ENCODE measurements at regions not wholly inside any gene's neighbourhood (a gene's known extent, or its start where the extent isn't known, plus 50 kb on each side); places are given as distances from the start of the nearest gene placed in this dataset.

DNA sequence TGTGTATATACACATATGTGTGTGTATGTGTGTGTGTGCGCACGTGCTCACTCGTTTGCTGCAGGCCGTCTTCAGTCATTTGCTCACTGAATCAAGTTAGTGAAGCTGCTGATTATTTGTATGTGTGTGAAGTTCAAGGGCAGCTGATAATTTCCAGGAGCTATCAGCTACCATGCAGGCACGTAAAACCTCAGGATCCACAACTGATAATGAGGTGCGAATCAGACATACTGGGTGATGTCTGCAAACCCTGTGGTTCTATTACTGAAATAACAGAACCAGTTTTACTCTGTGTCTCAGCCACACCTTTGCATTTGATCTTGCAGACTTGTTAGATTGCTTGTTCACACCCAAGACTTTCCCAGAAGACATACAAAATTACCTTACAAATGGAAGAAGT, 257.6 kb downstream of the TAF11L14 start:
- H3K27ac Mint-ChIP-seq (ENCODE audit: unreplicated experiment), result no peak overlapping the region
- H3K4me1 Mint-ChIP-seq (ENCODE audit: low read depth, unreplicated experiment), result peaks cover 2% of the 10 kb centered on the region
- peaks cover 2% of the 10 kb centered on the region for H3K36me3 Mint-ChIP-seq (ENCODE audit: unreplicated experiment)
- no peaks in the 10 kb centered on the region for H3K9me3 Mint-ChIP-seq (ENCODE audit: unreplicated experiment)
- no peaks in the 10 kb centered on the region for H3K27me3 Mint-ChIP-seq (ENCODE audit: unreplicated experiment)
- no peak overlapping the region for H3K4me3 Mint-ChIP-seq (ENCODE audit: unreplicated experiment)
- DNase-seq, result no peak
- TF ChIP-seq CTCF (IDR thresholded peaks at IDR 0.05; ENCODE audit: partially characterized antibody, unreplicated experiment), result no peak

- Mint-ChIP-seq H3K27ac (ENCODE audit: unreplicated experiment) (no peak overlapping the region), H3K36me3 (ENCODE audit: unreplicated experiment) (no peaks in the 10 kb centered on the region), H3K27me3 (ENCODE audit: unreplicated experiment) (no peaks in the 10 kb centered on the region), H3K9me3 (ENCODE audit: unreplicated experiment) (no peaks in the 10 kb centered on the region), H3K4me1 (ENCODE audit: low read depth, unreplicated experiment) (peaks cover 2% of the 10 kb centered on the region), H3K4me3 (ENCODE audit: unreplicated experiment) (no peak overlapping the region)
- TF ChIP-seq CTCF (IDR thresholded peaks at IDR 0.05; ENCODE audit: partially characterized antibody, unreplicated experiment), result no peak
- DNase-seq, result no peak
Observed at GRCh38 chr5:17893026-17893635, 258.9 kb downstream of the TAF11L14 start.

- no peak for TF ChIP-seq CTCF (IDR thresholded peaks at IDR 0.05; ENCODE audit: partially characterized antibody, unreplicated experiment)
- no peak overlapping the region for H3K27ac Mint-ChIP-seq (ENCODE audit: unreplicated experiment)
Observed at GRCh38 chr5:17895288-17896033, 261.2 kb downstream of the TAF11L14 start.

DNA sequence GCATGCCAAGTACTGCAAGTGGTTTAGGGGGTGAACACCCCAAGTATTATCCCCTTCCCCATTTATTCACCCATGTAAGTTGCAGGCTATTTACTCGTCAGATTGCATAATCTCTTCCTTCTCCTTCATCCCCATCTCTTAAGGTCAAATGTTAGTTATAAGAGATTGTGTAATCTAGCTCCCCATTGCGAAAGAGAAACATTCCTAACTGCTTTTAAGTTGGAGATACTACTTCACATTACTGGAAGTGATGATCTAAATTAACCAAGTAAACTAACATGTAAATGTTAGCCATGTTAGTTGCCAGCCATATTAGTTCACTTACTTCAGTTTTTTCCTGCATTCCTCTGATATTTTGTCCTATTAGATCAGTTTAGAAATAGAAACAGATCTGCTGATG, 262.3 kb downstream of the TAF11L14 start:
- H3K27me3 Mint-ChIP-seq (ENCODE audit: unreplicated experiment), result no peaks in the 10 kb centered on the region
- H3K36me3 Mint-ChIP-seq (ENCODE audit: unreplicated experiment), result no peaks in the 10 kb centered on the region
- H3K9me3 Mint-ChIP-seq (ENCODE audit: unreplicated experiment), result no peaks in the 10 kb centered on the region
- H3K27ac Mint-ChIP-seq (ENCODE audit: unreplicated experiment), result no peak overlapping the region
- DNase-seq, result no peak
- H3K4me3 Mint-ChIP-seq (ENCODE audit: unreplicated experiment), result no peak overlapping the region
- TF ChIP-seq CTCF (IDR thresholded peaks at IDR 0.05; ENCODE audit: partially characterized antibody, unreplicated experiment), result no peak
- H3K4me1 Mint-ChIP-seq (ENCODE audit: low read depth, unreplicated experiment), result no peaks in the 10 kb centered on the region

More at GRCh38 chr5:17895288-17896033, 261.2 kb downstream of the TAF11L14 start:
- no peaks in the 10 kb centered on the region for H3K27me3 Mint-ChIP-seq (ENCODE audit: unreplicated experiment)
- H3K9me3 Mint-ChIP-seq (ENCODE audit: unreplicated experiment), result no peaks in the 10 kb centered on the region
- no peak overlapping the region for H3K4me3 Mint-ChIP-seq (ENCODE audit: unreplicated experiment)
- H3K4me1 Mint-ChIP-seq (ENCODE audit: low read depth, unreplicated experiment), result peaks cover 2% of the 10 kb centered on the region
- DNase-seq, result no peak
- H3K36me3 Mint-ChIP-seq (ENCODE audit: unreplicated experiment), result no peaks in the 10 kb centered on the region

- no peaks in the 10 kb centered on the region for H3K27me3 Mint-ChIP-seq (ENCODE audit: unreplicated experiment)
- no peaks in the 10 kb centered on the region for H3K9me3 Mint-ChIP-seq (ENCODE audit: unreplicated experiment)
- no peak for DNase-seq
- H3K4me1 Mint-ChIP-seq (ENCODE audit: low read depth, unreplicated experiment), result no peaks in the 10 kb centered on the region
- no peak overlapping the region for H3K27ac Mint-ChIP-seq (ENCODE audit: unreplicated experiment)
- H3K4me3 Mint-ChIP-seq (ENCODE audit: unreplicated experiment), result no peak overlapping the region
- H3K36me3 Mint-ChIP-seq (ENCODE audit: unreplicated experiment), result no peaks in the 10 kb centered on the region
- TF ChIP-seq CTCF (IDR thresholded peaks at IDR 0.05; ENCODE audit: partially characterized antibody, unreplicated experiment), result no peak
Observed at GRCh38 chr5:17897776-17898175, 263.5 kb downstream of the TAF11L14 start.

Measured in glutamatergic neuron (in vitro differentiated cells).